ENCODE measurements at regions not wholly inside any gene's neighbourhood (a gene's known extent, or its start where the extent isn't known, plus 50 kb on each side); places are given as distances from the start of the nearest gene placed in this dataset.
"Not testable (repeated sequence)": the region's sequence is repeated elsewhere in the genome, so short reads cannot be mapped to it uniquely, and the experiment has no call there.

DNA sequence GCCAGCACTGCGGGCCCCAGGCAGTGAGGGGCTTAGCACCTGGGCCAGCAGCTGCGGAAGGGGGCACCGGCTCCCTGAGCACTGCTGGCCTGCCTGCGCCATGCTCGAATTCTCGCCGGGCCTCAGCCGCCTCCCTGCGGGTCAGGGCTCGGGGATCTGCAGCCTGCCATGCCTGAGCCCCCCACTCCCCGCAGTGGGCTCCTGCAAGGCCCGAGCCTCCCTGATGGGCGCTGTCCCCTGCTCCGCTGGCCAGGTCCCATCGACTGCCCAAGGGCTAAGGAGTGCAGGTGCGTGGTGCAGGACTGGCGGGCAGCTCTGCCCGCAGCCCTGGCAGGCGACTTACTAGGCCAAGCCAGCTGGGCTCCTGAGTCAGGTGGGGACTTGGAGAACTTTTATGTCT lies 133.3 kb upstream of the LMNTD1 start:
- no peak for DNase-seq

DNA sequence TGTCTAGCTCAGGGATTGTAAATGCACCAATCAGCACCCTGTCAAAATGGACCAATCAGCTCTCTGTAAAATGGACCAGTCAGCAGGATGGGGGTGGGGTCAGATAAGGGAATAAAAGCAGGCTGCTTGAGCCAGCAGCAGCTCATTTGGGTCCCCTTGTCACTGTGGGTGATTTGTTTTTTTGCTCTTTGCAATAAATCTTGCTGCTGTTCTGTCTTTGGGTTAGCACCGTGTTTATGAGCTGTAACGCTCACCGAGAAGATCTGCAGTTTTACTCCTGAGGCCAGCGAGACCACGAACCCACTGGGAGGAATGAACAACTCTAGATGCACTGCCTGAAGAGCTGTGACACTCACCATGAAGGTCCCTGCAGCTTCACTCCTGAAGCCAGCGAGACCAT lies 134.1 kb upstream of the LMNTD1 start:
- DNase-seq: no peak

DNA sequence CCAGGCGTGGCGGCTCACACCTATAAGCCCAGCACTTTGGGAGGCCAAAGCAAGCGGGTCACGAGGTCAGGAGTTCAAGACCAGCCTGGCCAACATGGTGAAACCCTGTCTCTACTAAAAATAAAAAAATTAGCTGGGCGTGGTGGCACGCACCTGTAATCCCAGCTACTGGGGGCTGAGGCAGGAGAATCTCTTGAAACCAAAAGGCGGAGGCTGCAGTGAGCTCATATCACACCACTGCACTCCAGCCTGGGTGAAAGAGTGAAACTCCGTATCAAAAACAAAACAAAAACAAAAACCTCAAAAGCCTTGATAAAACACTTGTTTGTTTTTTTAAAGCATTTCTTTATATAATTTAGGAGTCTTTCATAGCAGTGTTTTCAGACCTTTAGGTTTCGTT lies 135.8 kb upstream of the LMNTD1 start:
- DNase-seq: not testable (repeated sequence)

DNA sequence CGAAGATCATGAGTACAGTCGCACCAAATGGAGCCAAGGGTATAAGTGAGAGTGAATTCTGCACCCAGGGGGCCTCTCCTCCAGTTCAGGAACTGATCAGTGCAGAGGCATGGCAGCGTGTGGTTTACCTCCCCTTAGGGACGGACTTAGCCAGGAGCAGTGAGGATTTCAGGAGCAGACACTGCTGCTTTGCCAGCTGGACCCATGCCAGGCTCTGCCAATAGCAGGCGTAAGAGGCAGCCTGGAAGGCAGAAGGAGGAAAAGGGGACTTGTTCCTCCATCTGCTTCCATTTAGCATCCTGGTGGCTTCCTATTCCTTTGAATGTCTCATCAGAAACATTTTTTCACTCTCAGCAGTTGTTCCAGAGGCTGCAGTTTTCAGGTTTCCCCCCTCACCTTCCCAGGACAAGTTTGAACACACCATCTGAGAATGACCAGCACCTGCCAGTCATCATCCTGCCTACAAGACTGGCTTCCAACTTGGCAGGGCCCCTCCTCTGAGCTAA lies 137.0 kb upstream of the LMNTD1 start:
- no peak for DNase-seq

DNA sequence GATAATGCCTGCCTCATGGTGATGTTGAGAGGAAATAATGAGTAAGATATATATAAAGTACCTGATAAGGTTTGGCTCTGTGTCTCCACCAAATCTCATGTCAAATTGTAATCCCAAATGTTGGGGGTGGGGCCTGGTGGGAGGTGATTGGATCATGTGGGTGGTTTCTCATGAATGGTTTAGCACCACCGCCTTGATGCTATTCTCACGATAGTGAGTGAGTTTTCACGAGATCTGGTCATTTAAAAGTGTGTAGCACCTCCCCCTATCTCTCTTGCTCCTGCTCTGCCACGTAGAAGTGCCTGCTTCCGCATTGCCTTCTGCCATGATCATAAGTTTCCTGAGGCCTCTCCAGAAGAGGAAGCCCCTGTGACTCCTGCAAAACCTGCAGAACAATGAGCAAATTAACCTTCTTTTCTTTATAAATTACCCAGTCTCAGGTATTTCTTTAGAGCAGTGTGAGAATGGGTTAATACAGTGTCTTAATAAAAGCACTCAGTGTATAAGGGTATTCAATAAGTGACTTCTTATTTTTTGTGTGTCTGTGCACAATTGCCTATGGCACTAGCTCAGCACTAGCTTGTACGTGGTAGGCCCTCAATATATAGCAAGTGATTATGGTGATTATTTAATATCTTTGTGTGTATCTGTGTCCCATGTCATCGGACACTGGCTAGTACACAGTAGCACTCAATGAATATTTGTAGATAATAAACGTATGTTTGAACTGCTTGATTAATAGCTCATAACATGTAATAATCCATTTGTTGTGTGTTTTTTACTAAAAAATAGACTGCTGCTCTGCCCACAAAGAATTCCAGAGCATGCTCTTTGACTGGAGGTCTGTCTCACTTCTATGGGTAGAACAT lies 138.1 kb upstream of the LMNTD1 start:
- no peak for DNase-seq

DNA sequence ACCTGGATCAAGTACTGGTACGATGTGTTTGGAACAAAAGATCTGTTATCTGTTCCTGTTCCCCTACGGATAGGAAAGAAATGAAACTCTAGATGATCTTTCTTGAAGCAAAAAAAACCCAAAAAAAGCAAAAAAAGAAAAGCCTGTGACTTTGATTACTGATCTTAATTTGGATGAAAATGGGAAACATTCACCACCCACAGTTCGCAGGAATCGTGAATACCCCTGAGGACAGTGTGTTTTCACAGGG lies 138.7 kb upstream of the LMNTD1 start:
- DNase-seq: no peak

DNA sequence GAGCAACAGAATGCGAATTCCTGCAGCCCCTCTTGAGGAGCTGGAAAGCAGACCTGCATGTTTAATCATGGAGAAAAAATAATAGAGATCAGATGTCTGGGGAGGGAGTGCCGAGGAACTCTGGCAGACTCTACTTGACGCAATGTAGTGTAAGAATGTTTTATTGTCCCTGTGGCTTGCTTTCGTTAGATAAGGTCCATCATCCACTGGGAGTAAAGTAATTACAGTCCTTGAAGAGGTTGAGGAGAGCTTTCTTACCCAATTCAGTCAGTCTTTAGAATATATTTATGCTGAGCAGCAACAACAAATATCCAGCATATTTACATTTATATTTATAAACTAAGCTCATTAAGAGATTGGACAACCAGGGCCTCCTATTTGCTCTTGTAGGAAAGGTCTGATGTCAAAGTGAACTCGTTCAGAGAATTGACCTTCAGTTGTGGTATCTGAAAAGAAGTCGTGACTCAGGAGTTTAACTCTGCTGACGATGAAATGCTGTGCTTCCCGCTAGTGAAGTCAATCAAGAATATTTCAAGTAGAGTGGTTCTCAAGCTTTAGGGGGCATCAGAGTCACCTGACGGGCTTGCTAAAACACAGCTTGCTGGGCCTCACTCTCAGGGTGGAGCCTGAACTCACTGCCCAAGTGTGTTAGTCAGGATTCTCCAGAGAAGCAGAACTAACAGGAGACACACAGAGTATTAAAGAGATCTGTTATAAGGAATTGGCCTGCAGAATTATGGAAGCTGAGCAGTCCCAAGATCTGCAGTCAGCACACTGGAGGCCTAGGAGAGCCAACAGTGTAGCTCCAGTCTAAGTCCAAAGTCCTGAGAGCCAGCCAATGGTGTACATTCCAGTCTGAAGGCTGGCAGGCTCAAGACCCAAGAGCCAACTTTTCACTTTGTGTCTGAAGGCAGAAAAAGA lies 139.3 kb upstream of the LMNTD1 start:
- no peak for DNase-seq

DNA sequence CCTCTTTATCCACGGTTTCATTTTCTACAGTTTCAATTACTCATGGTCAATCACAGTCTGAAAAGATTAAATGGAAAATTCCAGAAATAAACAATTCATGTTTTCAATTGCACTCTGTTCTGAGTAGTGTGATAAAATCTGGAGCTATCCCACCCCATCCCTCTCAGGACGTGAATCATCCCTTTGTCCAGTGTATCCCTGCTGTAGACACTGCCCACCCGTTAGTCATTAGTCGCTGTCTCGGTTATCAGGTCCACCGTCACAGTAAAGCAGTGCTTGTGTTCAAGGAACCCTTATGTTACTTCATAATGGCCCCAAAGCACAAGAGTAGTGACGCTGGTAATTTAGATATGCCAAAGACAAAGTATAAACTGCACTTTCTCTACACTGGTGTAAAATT lies 141.0 kb upstream of the LMNTD1 start:
- no peak for DNase-seq

DNA sequence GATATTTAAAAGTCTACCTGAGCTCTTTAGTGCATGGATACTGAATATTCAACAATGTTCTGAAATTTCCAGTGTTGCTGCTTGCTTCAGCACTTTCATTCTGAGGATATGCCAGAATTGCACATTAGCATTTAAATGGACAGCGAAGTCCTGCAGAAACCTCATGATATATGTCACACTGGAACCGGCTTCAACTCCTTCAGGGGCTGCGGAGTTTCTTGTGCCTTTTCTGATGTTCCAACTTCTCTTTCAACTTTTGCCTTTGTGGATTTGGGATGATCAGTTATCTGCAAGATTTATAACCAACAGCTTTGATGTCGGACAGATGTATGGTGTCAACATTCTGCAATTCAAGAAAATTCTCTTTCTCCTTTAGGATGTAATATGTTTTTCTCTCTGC lies 142.5 kb upstream of the LMNTD1 start:
- DNase-seq: no peak

DNA sequence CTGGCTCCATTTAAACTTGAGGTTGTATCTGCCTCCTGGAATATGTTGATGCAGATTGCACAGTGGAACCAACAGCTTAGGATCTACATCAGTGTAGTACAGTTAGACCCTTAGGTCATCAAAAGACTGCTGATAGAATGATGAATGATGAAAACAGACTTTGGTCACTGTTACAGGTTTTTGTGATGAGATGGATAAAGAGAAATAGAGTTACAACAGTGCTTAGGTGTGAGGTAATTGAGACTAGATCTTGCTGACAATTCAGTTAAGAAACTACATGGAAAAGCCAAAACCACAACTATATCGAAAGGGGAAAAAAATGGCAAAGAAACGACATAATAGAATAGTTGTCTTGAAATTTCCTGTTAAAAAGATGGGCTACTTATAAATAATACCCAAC lies 145.7 kb upstream of the LMNTD1 start:
- no peak for DNase-seq

DNA sequence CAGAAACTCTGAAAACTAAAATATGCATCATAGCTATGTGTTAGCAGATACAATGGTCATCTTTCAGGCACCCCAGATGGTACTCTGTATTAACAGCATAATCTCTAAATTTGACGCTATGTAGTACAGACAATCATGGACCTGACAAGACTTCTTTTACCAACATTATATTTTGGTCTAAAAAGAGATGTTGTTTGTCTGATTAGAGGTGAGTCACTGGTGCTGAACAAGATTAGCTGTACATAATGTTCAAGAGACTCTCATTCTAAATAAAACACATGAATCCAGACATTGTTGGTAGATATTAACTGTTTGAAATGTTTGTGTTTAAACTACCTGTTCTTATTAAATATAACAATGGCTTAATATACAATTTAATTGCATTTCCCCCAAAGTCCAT lies 146.4 kb upstream of the LMNTD1 start:
- no peak for DNase-seq

DNA sequence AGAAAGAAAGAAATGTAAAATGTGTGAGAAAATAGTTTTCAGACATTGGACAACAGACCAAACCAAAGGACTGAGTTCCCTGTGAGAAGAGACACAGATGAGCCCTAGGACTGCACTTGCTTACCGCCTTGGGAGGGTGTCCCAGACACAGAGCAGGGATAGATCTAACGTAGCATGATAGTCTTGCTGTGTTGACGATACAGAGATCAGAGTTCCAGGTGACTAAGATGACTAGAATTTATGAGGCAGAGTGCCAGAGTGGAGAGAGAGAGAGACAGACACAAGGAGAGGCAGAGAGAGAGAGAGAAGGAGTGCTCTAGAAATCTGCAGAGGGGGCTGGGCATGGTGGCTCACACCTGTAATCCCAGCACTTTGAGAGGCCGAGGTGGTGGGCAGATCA lies 148.2 kb upstream of the LMNTD1 start:
- no peak for DNase-seq

DNA sequence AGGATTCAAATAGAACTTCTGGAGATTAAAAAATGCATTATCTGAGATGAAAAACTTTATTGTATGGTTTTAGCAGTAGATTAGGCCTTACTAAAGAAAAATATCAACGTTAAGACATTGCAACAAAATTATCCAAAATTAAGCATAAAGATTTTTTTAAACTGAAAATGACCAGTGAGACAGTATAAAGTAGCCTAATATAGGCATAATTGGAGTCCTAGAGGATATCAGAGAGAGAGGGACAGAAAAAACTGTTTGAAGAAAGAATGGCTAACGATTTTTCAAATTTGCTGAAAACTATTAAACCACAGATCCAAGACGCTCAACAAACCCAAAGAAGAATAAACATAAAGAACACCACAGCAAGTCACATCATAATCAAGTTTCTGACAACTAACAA lies 149.5 kb upstream of the LMNTD1 start:
- DNase-seq: no peak

DNA sequence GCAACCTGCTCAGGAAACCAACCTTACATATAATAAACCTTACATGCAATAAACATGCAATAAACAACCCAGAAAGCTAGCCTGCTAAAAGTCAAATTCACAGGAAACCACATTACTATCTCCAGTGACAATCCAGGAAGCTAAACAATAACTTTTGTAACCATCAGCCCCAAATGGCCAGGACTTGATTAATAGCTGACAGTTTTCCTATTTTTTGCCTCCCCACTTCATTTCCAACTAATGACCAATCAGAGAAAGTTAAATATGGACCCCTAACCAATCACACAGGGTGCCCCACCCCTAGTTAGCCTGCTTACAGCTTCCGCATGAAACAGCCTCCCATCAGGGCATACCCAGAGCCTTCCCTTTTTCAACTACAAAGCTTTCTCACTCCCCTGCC lies 152.2 kb upstream of the LMNTD1 start:
- no peak for DNase-seq

DNA sequence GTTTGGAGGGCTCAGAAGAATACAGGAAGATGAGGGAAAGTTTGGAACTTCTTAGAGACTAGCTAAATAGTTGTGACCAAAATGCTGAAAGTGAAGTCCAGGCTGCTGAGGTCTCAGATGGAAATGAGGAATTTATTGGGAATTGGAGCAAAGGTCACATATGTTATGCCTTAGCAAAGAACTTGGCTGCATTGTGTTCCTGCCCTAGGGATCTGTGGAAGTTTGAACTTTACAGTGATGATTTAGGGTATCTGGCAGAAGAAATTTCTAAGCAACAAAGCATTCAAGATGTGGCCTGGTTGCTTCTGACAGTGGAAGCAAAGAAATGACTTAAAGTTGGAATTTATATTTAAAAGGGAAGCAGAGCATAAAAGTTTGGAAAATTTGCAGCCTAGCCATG lies 153.6 kb upstream of the LMNTD1 start:
- DNase-seq: not testable (repeated sequence)

DNA sequence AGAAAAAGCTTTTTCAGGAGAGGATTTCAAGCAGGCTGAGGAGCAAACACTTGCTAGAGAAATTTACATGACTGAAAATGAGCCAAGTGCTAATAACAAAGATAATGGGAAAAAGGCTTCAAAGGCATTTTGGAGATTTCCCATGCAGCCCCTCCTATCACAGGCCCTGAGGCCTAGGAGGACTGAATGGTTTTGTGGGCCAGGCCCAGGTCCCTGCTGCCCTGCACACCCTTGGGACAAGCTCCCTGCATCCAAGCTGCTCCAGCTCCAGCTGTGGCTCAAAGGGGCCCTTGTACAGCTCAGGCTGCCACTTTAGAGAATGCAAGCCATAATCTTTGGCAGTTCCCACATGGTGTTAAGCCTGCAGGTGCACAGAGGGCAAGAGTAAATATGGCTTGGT lies 154.0 kb upstream of the LMNTD1 start:
- no peak for DNase-seq

DNA sequence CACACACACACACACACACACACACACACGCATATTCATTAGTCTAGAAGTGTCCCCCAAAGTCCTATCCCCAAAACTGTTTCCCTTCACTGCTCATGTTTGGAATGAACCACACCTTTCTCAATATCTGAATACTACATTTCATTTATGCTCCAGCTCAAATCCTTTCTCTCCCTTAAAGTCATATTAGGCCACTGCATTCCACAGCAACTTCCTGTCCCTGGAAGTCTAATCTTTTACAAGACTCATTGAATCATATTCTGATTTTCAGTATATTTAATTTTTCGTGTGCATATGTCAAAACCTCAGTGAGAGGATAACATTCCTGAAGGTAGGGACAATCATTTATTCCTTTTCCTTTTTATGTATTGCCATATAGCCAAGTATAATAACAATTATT lies 155.6 kb upstream of the LMNTD1 start:
- no peak for DNase-seq

DNA sequence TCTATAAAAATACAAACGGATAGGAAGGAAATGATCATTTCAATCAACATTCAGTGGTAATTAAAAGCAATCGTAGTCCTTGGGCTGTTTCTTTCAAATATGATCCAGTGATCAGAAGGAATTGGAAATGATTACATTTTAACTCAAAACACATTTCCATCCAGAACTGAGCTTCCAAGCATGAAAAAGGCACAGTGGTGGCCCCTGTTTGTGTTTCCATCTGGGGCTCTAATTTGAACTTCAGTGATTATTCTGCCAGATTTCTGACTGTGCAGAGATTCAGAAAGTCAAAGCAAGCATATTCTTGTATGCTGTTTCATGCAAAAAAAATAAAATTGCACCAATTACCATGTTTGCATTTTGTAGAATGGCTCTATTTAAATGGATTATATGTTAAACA lies 157.0 kb upstream of the LMNTD1 start:
- DNase-seq: no peak

DNA sequence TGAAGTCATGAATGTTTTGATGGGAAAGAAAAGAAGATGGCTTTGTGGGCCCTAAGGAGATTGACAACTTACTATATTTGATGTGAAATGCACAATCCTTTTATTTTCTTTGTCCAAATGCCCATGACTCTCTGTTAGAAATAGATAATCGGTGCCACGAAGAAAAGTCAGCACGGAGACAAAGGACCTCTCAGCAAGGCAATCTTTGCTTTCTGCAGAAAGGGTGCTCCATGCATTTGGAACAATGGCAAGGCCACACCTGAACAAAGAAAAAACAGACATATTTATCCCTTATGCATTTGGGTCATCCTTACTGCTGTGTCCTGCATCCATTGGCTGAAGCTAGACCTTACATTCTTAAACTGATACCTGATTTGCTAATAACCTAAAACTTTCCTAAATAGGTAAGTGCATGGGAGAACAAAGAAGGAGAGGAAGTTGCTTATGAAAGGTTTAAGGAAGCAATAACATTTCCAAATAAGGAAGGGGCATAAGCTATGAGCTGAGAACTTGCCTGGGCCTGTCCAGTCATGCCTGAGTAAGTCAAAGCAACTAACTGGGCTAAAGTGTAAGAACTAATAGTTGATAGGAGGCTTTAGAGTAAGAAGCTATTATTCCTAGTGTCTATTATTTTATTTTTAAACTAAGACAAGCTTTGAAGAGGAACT lies 158.0 kb upstream of the LMNTD1 start:
- not testable (repeated sequence) for DNase-seq

DNA sequence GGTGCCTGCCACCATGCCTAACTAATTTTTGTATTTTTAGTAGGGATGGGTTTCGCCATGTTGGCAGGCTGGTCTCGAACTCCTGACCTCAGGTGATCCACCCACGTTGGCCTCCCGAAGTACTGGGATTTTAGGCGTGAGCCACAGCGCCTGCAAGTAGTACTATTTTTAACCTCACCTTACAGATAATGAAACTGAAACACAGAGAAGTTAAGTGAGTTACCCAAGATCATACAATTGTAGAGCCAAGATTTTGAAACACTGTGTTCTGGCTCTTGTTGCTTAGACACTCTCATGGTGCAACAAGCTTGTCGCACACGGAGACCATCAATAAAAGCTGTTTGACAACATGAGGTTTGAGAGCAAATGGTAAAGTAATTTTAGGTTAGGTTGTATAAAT lies 159.1 kb upstream of the LMNTD1 start:
- no peak for DNase-seq

DNA sequence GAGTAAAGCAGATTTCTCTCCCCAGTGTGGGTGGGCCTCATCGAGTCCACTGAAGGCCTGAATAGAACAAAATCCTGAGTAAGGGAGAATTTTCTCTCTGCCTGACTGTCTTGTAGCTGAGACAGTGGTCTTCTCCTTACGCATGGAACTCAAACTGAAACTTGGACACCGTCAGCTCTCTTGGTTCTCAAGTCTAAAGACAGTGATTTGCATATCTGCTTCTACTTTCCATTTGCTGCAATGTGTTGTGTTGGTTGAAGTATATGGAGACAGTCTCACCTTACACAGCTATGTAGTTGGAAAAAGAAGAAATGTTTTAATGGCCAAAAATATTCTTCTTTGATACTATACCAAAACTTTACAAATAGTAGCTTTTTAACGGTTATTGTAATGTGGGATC lies 160.2 kb upstream of the LMNTD1 start:
- no peak for DNase-seq

DNA sequence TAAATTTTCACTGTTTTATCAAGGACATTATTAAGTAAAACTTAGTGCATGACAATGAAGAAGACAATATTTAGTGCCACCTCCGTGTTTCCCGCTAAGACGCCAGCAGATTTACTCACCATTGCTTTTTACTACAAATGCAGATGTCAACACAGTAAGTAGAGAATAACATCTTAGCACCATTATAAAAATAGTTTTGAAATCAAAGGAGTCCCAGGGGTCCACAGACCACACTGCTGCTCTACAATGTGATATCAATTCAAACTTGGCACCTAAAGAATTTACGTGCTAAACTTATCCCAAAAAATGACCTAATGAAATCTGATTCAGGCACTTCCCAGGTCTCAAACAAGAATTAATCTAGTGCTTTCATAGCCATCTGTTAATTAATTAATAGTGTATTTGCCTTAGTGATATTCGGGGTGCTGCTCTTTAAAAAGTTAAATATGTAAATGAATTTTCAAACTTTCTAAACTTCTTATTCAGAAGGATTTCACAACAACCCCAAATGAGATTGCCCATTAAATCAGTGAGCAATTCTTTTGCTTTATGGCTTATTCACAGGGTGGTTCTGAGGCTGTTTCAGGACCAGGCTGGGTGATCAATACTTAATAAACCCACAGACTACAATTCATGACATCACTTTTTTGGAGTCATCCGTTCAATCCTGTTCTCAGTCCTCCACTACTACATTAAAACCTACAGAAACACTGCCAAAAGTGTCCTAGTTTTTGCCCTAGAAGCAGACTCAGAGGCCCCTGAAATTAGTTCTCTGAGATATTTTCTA lies 161.3 kb upstream of the LMNTD1 start:
- DNase-seq: no peak

DNA sequence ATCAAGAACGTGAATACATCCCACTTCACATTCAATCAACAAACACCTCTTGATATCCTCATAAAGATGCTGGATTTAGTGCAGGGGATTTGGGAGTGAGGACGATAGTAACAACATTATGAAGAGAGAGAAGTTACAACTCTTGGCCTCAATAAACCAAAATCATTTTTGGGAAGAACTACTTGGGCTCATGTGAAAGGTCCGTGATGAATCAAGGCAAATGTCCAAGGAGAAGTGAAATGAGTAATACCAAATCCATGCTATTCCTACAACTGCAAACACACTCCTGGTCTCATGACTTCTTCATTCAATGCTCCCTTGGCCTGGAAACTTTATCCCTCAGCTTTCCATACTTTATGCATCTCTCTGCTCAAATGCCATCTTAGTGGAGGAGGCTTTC lies 162.0 kb upstream of the LMNTD1 start:
- DNase-seq: no peak

Measured in activated T-cell treated with anti-CD3 and anti-CD28 coated beads, Interleukin-2, amount 50 U/mL, for 48 hours (primary cell).